ENCODE measurements at regions not wholly inside any gene's neighbourhood (a gene's known extent, or its start where the extent isn't known, plus 50 kb on each side); places are given as distances from the start of the nearest gene placed in this dataset.

DNA sequence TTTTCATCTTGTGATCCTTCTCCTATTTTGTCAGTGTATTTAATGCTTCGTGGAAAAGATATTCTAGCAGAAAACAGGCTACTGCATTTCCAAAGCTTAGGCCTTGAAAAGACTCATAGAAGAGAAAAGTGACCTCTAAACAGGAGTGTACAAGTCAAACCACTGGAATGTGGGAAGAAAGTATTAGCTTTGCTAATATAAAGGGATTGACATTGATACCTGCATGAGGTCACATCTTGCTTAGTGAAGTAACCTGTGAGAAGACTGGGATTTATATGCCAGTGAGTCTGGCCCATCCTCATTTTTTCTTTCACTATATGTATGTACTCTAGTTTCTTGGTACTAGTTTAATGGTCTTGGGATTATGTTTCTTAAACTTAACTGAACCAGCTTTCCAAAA lies 132.9 kb upstream of the TMC3 start:
- H3K9me3 ChIP-seq (replicated peaks; ENCODE audit: control insufficient read depth, insufficient read depth, low read depth, low read length) = no peaks in the 10 kb centered on the region
- intact Hi-C loops (cut with micrococcal nuclease) (no loop called here), in situ Hi-C loops (cut with MboI) (no loop called here)
- no TSS peak for BruUV-seq (replicated peaks)
- no peak for FAIRE-seq
- no peaks in the 10 kb centered on the region; a peak in 1 of 5 replicates for H3K27me3 ChIP-seq (ENCODE audit: control insufficient read depth in 2 of 2, insufficient read depth in 2 of 2, low read length in 2 of 2)
- no peak overlapping the region for H3K27ac ChIP-seq (ENCODE audit: extremely low read depth, low read depth, low read length)
- H3K4me3 ChIP-seq = no peak overlapping the region
- H3K9me1 ChIP-seq (ENCODE audit: control insufficient read depth, insufficient read depth, low read length) = no peaks in the 10 kb centered on the region
- no peaks in the 10 kb centered on the region for H4K20me1 ChIP-seq (replicated peaks; ENCODE audit: control insufficient read depth, insufficient read depth, low read length)
- ATAC-seq = no peak
- TF ChIP-seq KDM2B (CRISPR knock-in tag; IDR thresholded peaks at IDR 0.05) (no peak), BRF1 (IDR thresholded peaks at IDR 0.05; ENCODE audit: borderline replicate concordance, extremely low read depth, insufficient read length) (no peak), SMAD3 (CRISPR knock-in tag; conservative IDR thresholded peaks at IDR 0.05) (no peak), ZNF586 (CRISPR knock-in tag; conservative IDR thresholded peaks at IDR 0.05) (no peak)
- ChIA-PET CTCF (ENCODE audit: low intra/inter-chr PET ratio) (no interaction called here), POLR2A (no interaction called here)
- no peaks in the 10 kb centered on the region for H3K79me2 ChIP-seq (ENCODE audit: control insufficient read depth, insufficient read depth, low read length)
- H3K36me3 ChIP-seq (ENCODE audit: control insufficient read depth, insufficient read depth, low read length) = no peaks in the 10 kb centered on the region
- H3K4me2 ChIP-seq (ENCODE audit: insufficient read depth, low read length) = no peak overlapping the region
- no peak for DNase-seq (ENCODE audit: extremely low read depth in 1 of 4, low spot score in 3 of 4)
- H3K4me1 ChIP-seq (replicated peaks in 1 of 2; ENCODE audit: control insufficient read depth in 2 of 2, insufficient read depth in 2 of 2, low read length in 2 of 2) = no peaks in the 10 kb centered on the region
- 0% methylated on average over 1 of the region's 1 CpG for WGBS (ENCODE audit: insufficient coverage, low coverage, missing lambda C conversion rate)
- no peak overlapping the region for H2AFZ ChIP-seq (ENCODE audit: low read depth, low read length)
- H3K9ac ChIP-seq (ENCODE audit: insufficient read depth in 1 of 2, low read depth in 2 of 2, low read length in 2 of 2) = no peak overlapping the region

DNA sequence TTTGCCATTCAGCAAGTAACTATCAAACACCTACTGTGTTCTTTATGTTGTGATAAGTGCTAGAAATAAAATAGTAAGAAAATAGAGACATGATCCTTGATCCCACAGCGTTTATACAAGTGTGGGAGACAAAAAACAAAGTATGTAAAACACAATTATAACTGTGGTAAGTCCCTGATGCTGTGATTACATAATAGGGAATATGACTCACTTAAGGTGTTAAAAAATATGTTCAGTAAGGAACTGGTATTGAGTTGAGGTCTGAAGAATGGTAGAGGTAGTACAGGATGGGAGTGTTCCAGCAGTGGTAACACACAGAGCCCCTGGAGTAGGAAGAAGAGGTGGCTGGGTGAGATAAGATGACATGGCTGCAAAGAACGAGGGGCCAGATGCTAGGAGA lies 132.1 kb upstream of the TMC3 start:
- BruUV-seq (replicated peaks) = no TSS peak
- in situ Hi-C loops (cut with MboI) (no loop called here), intact Hi-C loops (cut with micrococcal nuclease) (no loop called here)
- Histone ChIP-seq H3K79me2 (ENCODE audit: control insufficient read depth, insufficient read depth, low read length) (no peaks in the 10 kb centered on the region), H3K4me2 (ENCODE audit: insufficient read depth, low read length) (no peak overlapping the region), H3K9ac (ENCODE audit: insufficient read depth in 1 of 2, low read depth in 2 of 2, low read length in 2 of 2) (no peak overlapping the region), H3K4me3 (no peak overlapping the region), H3K27me3 (ENCODE audit: control insufficient read depth in 2 of 2, insufficient read depth in 2 of 2, low read length in 2 of 2) (no peaks in the 10 kb centered on the region; a peak in 1 of 5 replicates), H4K20me1 (replicated peaks; ENCODE audit: control insufficient read depth, insufficient read depth, low read length) (no peaks in the 10 kb centered on the region), H3K36me3 (ENCODE audit: control insufficient read depth, insufficient read depth, low read length) (no peaks in the 10 kb centered on the region), H3K27ac (ENCODE audit: extremely low read depth, low read depth, low read length) (no peak overlapping the region), H3K4me1 (replicated peaks in 1 of 2; ENCODE audit: control insufficient read depth in 2 of 2, insufficient read depth in 2 of 2, low read length in 2 of 2) (no peaks in the 10 kb centered on the region), H3K9me3 (replicated peaks; ENCODE audit: control insufficient read depth, insufficient read depth, low read depth, low read length) (no peaks in the 10 kb centered on the region), H2AFZ (ENCODE audit: low read depth, low read length) (no peak overlapping the region), H3K9me1 (ENCODE audit: control insufficient read depth, insufficient read depth, low read length) (no peaks in the 10 kb centered on the region)
- ChIA-PET POLR2A (no interaction called here), CTCF (ENCODE audit: low intra/inter-chr PET ratio) (no interaction called here)
- FAIRE-seq = no peak
- ATAC-seq = no peak
- no peak for DNase-seq (ENCODE audit: extremely low read depth in 1 of 4, low spot score in 3 of 4)
- WGBS (ENCODE audit: insufficient coverage, low coverage, missing lambda C conversion rate) = 0% methylated on average over 2 of the region's 2 CpGs
- TF ChIP-seq XRCC5 (IDR thresholded peaks at IDR 0.05; ENCODE audit: low read depth, low read length) (no peak), HOXB6 (CRISPR knock-in tag; IDR thresholded peaks at IDR 0.05; ENCODE audit: borderline replicate concordance) (no peak), POU5F1 (IDR thresholded peaks at IDR 0.05; ENCODE audit: borderline replicate concordance, low read depth, low read length, partially characterized antibody) (no peak)
- TF ChIP-seq, protein P1, sequence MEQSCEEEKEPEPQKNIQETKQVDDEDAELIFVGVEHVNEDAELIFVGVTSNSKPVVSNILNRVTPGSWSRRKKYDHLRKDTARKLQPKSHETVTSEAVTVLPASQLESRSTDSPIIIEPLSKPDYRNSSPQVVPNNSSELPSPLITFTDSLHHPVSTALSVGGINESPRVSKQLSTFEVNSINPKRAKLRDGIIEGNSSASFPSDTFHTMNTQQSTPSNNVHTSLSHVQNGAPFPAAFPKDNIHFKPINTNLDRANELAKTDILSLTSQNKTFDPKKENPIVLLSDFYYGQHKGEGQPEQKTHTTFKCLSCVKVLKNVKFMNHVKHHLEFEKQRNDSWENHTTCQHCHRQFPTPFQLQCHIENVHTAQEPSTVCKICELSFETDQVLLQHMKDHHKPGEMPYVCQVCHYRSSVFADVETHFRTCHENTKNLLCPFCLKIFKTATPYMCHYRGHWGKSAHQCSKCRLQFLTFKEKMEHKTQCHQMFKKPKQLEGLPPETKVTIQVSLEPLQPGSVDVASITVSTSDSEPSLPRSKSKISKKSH (CRISPR knock-in tag; IDR thresholded peaks at IDR 0.05) = no peak
- TF ChIP-seq, protein P2, sequence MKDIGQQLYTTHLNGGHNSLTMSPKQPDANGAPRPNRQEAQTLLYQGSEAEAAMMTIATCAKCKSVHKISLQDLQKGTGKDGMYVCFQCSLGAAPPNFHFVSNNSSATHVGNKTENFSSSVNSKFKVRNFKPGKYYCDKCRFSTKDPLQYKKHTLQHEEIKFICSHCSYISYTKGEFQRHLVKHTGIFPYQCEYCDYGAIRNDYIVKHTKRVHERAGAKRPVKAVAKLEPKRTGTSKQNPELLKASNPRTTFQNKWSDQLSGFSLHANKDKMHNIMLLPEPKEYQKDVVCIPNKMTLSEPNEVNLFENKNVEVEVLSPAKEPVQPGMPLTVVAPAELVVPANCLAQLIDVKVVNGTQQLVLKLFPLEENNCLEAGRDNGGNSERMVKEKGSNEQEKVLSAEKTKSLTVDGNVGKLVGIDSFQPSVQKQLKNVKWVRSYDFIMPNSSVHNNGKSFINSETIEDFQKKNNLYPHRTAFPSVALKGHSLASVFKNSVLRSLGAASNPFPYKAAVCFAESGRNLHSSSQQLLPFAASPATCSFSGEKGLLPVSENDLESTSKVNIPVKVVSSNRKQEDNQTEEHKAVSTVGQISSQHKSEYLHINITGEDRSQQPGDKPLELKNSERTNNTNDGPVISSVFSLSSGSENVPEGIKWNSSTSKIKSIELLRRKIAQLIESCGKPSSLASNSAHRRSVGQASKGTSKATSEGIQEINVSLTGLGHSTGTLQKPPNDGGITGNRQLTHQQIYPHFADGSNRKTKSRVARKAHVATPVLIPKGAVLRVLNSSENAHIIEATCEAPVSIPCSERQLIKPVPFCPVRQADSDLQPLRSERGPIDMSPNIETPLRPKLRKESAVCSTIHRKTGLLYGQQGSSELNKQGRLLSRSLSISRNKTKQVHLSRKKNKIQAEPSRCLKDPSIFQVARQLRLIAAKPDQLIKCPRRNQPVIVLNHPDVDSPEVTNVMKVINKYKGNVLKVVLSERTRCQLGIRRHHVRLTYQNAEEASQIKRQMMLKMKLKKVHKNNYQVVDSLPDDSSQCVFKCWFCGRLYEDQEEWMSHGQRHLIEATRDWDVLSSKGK (CRISPR knock-in tag; IDR thresholded peaks at IDR 0.05) = no peak
